ENCODE measurements at regions not wholly inside any gene's neighbourhood (a gene's known extent, or its start where the extent isn't known, plus 50 kb on each side); places are given as distances from the start of the nearest gene placed in this dataset.
"Not testable (repeated sequence)": the region's sequence is repeated elsewhere in the genome, so short reads cannot be mapped to it uniquely, and the experiment has no call there.

- DNase-seq, result no peak
Measured at GRCh38 chr2:235220331-235220730, 268.5 kb downstream of the SH3BP4 start.

GRCh38 chr2:235223011-235223410 is 270.8 kb upstream of the AGAP1 start:
- DNase-seq, result no peak

GRCh38 chr2:235224410-235224809 is 269.4 kb upstream of the AGAP1 start:
- no peak for DNase-seq

- DNase-seq, result no peak
Measured at GRCh38 chr2:235225261-235225660, 268.6 kb upstream of the AGAP1 start.

GRCh38 chr2:235227590-235227989 is 266.3 kb upstream of the AGAP1 start:
- DNase-seq, result no peak

- not testable (repeated sequence) for DNase-seq
Measured at GRCh38 chr2:235228422-235228821, 265.4 kb upstream of the AGAP1 start.

GRCh38 chr2:235229236-235229635 is 264.6 kb upstream of the AGAP1 start:
- DNase-seq, result no peak

GRCh38 chr2:235230821-235231601 is 262.8 kb upstream of the AGAP1 start:
- DNase-seq, result no peak

GRCh38 chr2:235232449-235233433 is 261.1 kb upstream of the AGAP1 start:
- DNase-seq, result no peak

GRCh38 chr2:235234736-235235135 is 259.1 kb upstream of the AGAP1 start:
- peak; percentile 39 for DNase-seq

- no peak for DNase-seq
Measured at GRCh38 chr2:235235977-235236767, 257.7 kb upstream of the AGAP1 start.

- peak; percentile 54 for DNase-seq
Measured at GRCh38 chr2:235238537-235238936, 255.3 kb upstream of the AGAP1 start.

- DNase-seq, result no peak
Measured at GRCh38 chr2:235240574-235240973, 253.3 kb upstream of the AGAP1 start.

GRCh38 chr2:235244255-235245220 is 249.3 kb upstream of the AGAP1 start:
- DNase-seq, result no peak

- DNase-seq, result no peak
Measured at GRCh38 chr2:235247001-235247400, 246.8 kb upstream of the AGAP1 start.

GRCh38 chr2:235255693-235256092 is 238.2 kb upstream of the AGAP1 start:
- DNase-seq, result no peak

- no peak for DNase-seq
Measured at GRCh38 chr2:235257590-235257989, 236.3 kb upstream of the AGAP1 start.

- no peak for DNase-seq
Measured at GRCh38 chr2:235262750-235263149, 231.1 kb upstream of the AGAP1 start.

- peak; percentile 84 for DNase-seq
Measured at GRCh38 chr2:235263205-235264120, 230.4 kb upstream of the AGAP1 start.

- no peak for DNase-seq
Measured at GRCh38 chr2:235264121-235264493, 229.7 kb upstream of the AGAP1 start.

- DNase-seq, result no peak
Measured at GRCh38 chr2:235264512-235264911, 229.3 kb upstream of the AGAP1 start.

Measured in HCEC 1CT (cell line).